ENCODE measurements at regions not wholly inside any gene's neighbourhood (a gene's known extent, or its start where the extent isn't known, plus 50 kb on each side); places are given as distances from the start of the nearest gene placed in this dataset.

DNA sequence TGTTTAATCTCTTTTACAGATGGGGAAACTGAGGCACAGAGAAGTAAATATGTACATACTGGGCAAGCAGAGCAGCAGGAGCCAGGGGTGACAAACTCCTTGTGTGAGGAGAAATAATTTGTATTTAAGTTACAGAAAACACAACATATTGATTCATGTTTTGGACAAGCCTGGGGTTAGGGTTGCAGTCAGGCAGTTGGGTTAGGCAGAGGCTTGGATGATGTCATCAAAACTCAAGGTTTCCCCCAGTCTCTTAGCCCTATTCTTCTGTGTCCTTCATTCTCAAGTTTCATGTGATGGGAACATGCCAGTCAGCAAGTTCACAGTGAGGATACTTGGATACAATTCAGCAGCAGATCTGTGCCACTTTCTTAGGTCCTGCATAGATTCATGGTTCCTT, 181.4 kb downstream of the CXCL12 start:
- no peak for DNase-seq (ENCODE audit: low read depth, low spot score)
- no peak overlapping the region for H3K27ac ChIP-seq

- H3K27ac ChIP-seq: no peak overlapping the region
- no peak for DNase-seq (ENCODE audit: low read depth, low spot score)
Measured at GRCh38 chr10:44202952-44203351, 181.9 kb downstream of the CXCL12 start.

- no peak for DNase-seq (ENCODE audit: low read depth, low spot score)
- no peak overlapping the region for H3K27ac ChIP-seq
Measured at GRCh38 chr10:44201656-44202055, 183.2 kb downstream of the CXCL12 start.

- no peak for DNase-seq (ENCODE audit: low read depth, low spot score)
- no peak overlapping the region for H3K27ac ChIP-seq
Measured at GRCh38 chr10:44201011-44201410, 183.9 kb downstream of the CXCL12 start.

DNA sequence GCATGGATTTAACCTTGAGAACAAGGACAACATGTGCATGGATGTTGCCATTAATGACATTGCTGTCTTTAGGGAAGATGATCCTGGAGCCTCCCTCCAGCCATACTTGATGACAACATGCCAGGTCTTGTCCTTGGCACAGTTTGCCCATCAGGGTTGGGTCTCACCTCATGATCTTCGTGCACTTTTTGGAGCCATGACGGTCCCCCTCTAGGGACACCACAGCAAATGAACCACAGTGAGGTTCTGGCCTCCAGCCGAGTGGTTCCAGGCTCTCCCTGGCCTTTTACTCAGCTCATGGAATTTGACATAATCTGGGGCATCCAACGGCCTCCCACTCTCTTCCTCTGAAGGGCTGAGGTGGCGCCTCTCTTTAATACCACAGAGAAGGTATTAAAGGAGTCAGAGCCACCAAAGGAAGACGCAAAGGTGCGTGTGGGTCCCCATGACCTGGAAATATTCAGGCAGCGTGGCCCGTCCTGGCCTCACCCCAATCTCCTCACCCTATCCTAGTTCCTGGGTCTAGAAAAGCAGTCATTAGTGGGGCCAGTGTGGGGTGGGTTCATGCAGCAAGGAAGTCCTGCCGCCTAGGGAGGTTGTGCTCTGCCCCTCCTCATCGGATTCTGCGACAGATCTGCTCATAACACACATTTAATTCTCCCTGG, 184.8 kb downstream of the CXCL12 start:
- no peak for DNase-seq (ENCODE audit: low read depth, low spot score)
- no peak overlapping the region for H3K27ac ChIP-seq

DNA sequence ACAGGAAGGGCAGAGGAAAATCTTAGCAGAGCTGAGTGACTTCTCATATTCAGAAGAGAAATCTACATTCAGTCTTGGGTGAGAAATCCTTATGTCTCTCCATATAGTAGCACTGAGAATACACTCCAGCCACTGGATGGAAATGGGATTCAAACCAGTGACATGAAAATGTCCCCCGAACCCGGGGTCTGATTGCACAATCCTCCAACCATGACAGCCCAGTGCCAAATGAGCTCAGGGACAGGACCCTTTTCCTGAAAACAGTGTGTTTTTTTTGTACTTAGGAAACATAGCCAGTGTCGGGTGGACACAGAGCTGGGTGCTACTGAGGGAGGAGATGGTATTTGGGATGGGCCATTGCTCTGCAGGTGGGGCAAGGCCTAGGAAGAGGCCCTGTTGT, 185.6 kb downstream of the CXCL12 start:
- H3K27ac ChIP-seq: no peak overlapping the region
- DNase-seq (ENCODE audit: low read depth, low spot score): no peak

- no peak overlapping the region for H3K27ac ChIP-seq
- no peak for DNase-seq (ENCODE audit: low read depth, low spot score)
Measured at GRCh38 chr10:44198780-44199097, 186.2 kb downstream of the CXCL12 start.

DNA sequence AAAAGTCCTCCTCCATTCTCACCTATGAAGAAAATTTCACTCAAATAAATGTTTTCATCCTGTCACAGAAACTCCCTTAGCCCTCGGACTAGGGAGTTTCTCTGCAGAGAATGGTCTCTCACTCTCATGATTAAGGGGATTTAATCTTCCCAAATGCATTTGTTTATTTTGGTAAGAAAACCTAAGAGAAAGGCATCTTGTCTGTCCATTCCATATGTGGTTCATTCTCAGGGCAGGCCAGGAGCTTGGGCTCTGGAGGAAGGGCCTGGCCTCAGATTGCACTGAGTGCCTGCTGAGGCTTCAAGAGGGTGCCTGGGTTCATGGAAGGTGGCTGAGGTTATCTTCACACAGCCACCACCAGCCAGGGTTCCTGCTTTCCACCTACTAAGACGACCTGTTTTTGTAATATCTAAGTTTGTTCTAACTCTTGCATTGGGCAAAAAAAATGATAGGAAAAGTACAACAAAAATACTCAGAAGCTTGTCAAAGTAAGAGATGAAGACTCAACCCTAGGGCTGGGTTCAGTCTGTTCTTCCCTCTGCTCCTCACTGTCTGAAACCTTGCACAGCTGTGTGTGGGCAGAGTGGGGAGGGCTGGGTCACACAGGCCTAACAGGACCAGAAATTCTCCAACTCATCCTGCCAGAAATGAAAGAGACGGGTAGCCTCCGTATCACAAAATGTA, 186.7 kb downstream of the CXCL12 start:
- no peak for DNase-seq (ENCODE audit: low read depth, low spot score)
- no peak overlapping the region for H3K27ac ChIP-seq

GRCh38 chr10:44197646-44198045, 187.3 kb downstream of the CXCL12 start:
- no peak for DNase-seq (ENCODE audit: low read depth, low spot score)
- H3K27ac ChIP-seq: no peak overlapping the region

GRCh38 chr10:44196336-44196735, 188.6 kb downstream of the CXCL12 start:
- DNase-seq (ENCODE audit: low read depth, low spot score): no peak
- no peak overlapping the region for H3K27ac ChIP-seq

- H3K27ac ChIP-seq: no peak overlapping the region
- DNase-seq (ENCODE audit: low read depth, low spot score): no peak
Measured at GRCh38 chr10:44196008-44196320, 188.9 kb downstream of the CXCL12 start.

DNA sequence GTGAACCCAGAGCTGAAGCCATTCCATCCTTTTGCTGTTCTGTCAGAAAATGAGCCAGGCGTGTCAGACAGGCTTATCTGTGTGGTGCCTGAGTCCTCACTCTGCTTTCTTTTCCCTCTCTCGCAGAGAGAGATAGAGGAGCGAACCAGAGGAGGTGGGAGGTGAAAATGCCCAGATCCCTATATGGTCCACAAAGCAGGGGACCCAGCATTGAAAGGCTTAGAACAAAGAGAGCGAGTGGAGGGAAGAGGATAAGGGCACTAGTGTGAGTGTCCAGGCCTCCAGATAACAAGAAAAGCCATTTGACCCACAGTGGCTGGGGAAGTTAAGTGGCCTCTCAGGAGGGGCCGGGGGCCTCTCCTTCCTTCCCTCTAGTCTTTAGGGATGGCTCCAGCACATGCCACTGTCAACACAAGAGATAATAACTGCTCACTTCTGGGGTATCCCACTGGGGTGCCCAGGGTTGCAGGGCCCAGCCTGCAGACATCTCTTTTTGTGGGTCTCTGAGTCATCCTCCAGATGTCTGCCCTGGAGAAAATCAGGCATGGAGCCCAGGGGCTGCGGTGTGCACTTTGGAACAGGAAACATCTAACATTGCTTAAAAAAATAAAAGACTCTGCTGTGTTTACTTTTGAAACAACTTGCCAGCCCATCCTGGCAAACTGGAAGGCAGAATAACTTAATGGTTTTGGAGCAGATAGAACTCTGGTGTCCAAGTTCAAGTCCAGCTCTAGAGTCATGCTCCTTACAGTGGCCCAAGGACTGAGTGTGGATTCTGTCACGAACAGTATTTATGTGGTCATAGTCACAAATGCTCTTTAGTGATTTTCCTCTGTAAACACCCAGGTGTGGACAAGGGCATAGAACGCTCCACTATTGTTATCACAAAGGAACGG, 189.5 kb downstream of the CXCL12 start:
- H3K27ac ChIP-seq: no peak overlapping the region

DNA sequence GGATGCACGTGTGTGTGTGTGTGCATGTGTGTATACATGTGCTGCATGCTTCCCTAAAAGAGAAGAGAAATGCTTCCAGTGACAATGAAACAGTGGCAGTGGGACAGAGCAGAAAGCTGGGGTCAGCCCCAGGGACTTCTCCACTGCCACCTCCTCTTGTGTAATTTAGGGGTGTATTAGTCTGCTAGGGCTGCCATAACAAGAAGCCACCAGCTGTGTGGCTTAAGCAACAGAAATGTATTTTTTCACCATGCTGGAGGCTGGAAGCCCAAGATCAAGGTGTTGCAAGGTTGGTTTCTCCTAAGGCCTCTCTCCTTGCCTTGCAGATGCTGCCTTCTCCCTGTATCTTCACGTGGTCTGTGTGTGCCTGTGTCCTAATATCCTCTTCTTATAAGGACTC, 190.5 kb downstream of the CXCL12 start:
- no peak overlapping the region for H3K27ac ChIP-seq
- DNase-seq (ENCODE audit: low read depth, low spot score): no peak

More for the DNA sequence above, 189.5 kb downstream of the CXCL12 start:
- peak; percentile 14 for DNase-seq (ENCODE audit: low read depth, low spot score)

- DNase-seq (ENCODE audit: low read depth, low spot score): no peak
- H3K27ac ChIP-seq: no peak overlapping the region
Measured at GRCh38 chr10:44193567-44194220, 191.2 kb downstream of the CXCL12 start.

DNA sequence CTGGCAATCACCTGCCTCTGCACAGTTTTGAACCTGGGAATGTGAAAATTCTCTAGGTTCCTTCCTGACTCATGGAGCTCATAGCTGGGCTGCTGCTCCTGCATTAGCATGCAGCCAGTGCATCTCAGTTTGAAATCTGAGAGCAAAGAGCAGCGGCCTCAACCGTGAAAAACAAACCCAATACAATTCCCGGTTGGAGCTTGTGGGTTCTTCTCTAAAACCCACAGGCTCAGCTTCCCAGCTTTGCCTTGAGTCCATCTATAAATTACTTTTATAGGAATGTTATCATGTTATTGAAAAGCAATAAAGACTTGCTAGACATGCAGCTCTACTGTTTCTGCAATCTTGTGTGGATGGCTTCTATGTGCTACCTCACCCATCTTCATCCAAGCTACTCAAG, 191.7 kb downstream of the CXCL12 start:
- H3K27ac ChIP-seq: no peak overlapping the region
- no peak for DNase-seq (ENCODE audit: low read depth, low spot score)

DNA sequence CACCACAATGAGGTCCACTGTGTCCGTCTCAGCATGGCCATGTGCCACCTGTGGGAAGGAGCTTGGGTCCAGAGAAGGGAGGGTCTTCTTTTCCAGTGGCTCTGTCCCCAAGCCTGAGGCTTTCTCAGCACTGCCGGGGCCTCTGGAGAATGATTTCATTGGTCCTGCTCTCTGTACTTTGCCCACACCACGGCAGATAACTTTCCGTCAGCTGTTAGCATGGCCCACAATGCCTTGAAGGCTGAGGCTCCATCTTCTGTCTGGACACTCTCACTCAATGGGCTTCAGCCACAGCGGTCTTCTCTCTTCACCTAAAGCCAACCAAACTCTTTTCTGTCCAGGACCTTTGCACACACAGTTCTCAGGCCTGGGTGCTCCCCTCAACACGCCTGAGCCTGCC, 192.5 kb downstream of the CXCL12 start:
- H3K27ac ChIP-seq: no peak overlapping the region
- DNase-seq (ENCODE audit: low read depth, low spot score): no peak

GRCh38 chr10:44190541-44190940, 194.4 kb downstream of the CXCL12 start:
- no peak for DNase-seq (ENCODE audit: low read depth, low spot score)
- H3K27ac ChIP-seq: no peak overlapping the region

DNA sequence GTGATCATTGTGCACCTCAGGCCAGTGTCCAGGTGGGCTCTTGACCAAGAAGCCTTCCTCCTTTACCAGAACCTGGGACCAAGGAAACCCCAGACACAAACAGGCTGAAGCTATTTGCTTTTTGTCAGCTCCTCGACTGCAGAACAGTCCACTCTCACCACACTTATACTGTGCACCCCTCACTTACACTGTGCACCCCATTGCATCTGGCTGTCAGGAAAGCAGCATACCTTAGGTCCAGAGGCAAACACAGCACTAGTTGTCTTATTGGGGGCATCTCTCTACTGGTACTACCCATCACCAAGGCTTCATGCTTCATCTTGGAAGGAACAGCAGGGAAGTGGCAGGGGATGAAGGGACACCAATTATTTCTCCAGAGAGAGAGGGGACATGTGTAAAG, 198.1 kb downstream of the CXCL12 start:
- no peak for DNase-seq (ENCODE audit: low read depth, low spot score)
- H3K27ac ChIP-seq: no peak overlapping the region

DNA sequence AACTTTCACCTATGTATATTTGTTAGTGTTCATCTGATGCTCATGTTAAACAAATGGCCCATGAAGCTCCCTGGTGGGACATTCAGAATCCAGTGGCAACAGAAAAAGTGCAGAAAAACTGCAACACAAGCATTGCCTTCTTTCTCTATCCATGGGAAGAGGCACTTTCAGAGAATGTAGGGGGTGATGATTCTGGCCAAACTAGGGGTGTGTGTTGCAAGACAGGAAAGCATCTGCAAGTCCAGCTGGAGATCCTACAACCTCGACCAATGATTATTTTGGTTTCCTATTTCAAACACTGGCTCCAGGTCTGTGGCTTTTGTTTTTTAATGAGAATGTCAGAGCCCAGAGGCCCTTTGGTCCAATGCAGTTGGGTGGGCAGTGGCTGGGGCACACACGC, 198.7 kb downstream of the CXCL12 start:
- H3K27ac ChIP-seq: no peak overlapping the region
- no peak for DNase-seq (ENCODE audit: low read depth, low spot score)

GRCh38 chr10:44185315-44185666, 199.6 kb downstream of the CXCL12 start:
- no peak for DNase-seq (ENCODE audit: low read depth, low spot score)

More at GRCh38 chr10:44185315-44185666, 199.6 kb downstream of the CXCL12 start:
- no peak overlapping the region for H3K27ac ChIP-seq

Data from epithelial cell of prostate (primary cell).